NOMO-1 treated with dmso at 0.1 percent for 144 hours (cell line): ENCODE measurements at regions not wholly inside any gene's neighbourhood (a gene's known extent, or its start where the extent isn't known, plus 50 kb on each side); places are given as distances from the start of the nearest gene placed in this dataset.

Experiments
- DNase-seq: peaks from one replicate; lab custom pipeline; 2025; ENCODE audit not compliant: unreplicated experiment; lab: John Stamatoyannopoulos, UW

- DNase-seq: no peak
These were observed 114.5 kb downstream of the RXFP2 start for GRCh38 chr13:31853643-31854326.

GRCh38 chr13:31859571-31859970 is 120.2 kb downstream of the RXFP2 start:
- no peak for DNase-seq

- DNase-seq: no peak
These were observed 120.7 kb downstream of the RXFP2 start for GRCh38 chr13:31860002-31860401.

- DNase-seq: peak; percentile 33
These were observed 123.5 kb downstream of the RXFP2 start for GRCh38 chr13:31862828-31863227.

- no peak for DNase-seq
These were observed 125.0 kb downstream of the RXFP2 start for GRCh38 chr13:31864307-31864706.

GRCh38 chr13:31866099-31866498 is 126.8 kb downstream of the RXFP2 start:
- no peak for DNase-seq

- no peak for DNase-seq
These were observed 128.4 kb downstream of the RXFP2 start for GRCh38 chr13:31867709-31868108.

GRCh38 chr13:31869582-31869981 is 130.3 kb downstream of the RXFP2 start:
- no peak for DNase-seq

GRCh38 chr13:31870511-31870910 is 131.2 kb downstream of the RXFP2 start:
- DNase-seq: no peak

GRCh38 chr13:31873145-31873544 is 133.8 kb downstream of the RXFP2 start:
- no peak for DNase-seq

GRCh38 chr13:31875134-31875533 is 135.8 kb downstream of the RXFP2 start:
- DNase-seq: no peak

GRCh38 chr13:31878052-31878451 is 138.7 kb downstream of the RXFP2 start:
- no peak for DNase-seq

- DNase-seq: no peak
These were observed 139.2 kb downstream of the RXFP2 start for GRCh38 chr13:31878495-31878894.

- no peak for DNase-seq
These were observed 139.6 kb downstream of the RXFP2 start for GRCh38 chr13:31878955-31879354.

GRCh38 chr13:31880851-31881494 is 141.6 kb downstream of the RXFP2 start:
- DNase-seq: no peak

GRCh38 chr13:31881495-31881882 is 142.2 kb downstream of the RXFP2 start:
- DNase-seq: no peak

GRCh38 chr13:31882794-31883193 is 143.5 kb downstream of the RXFP2 start:
- DNase-seq: no peak

- DNase-seq: no peak
These were observed 145.2 kb downstream of the RXFP2 start for GRCh38 chr13:31884556-31884955.

GRCh38 chr13:31885994-31886393 is 145.6 kb upstream of the FRY start:
- DNase-seq: no peak

- DNase-seq: no peak
These were observed 144.3 kb upstream of the FRY start for GRCh38 chr13:31887286-31887685.

GRCh38 chr13:31890946-31891345 is 140.6 kb upstream of the FRY start:
- peak; percentile 25 for DNase-seq

- DNase-seq: peak; percentile 7
These were observed 140.1 kb upstream of the FRY start for GRCh38 chr13:31891472-31891871.

GRCh38 chr13:31894931-31895330 is 136.6 kb upstream of the FRY start:
- DNase-seq: no peak
